ENCODE measurements at regions not wholly inside any gene's neighbourhood (a gene's known extent, or its start where the extent isn't known, plus 50 kb on each side); places are given as distances from the start of the nearest gene placed in this dataset.

DNA sequence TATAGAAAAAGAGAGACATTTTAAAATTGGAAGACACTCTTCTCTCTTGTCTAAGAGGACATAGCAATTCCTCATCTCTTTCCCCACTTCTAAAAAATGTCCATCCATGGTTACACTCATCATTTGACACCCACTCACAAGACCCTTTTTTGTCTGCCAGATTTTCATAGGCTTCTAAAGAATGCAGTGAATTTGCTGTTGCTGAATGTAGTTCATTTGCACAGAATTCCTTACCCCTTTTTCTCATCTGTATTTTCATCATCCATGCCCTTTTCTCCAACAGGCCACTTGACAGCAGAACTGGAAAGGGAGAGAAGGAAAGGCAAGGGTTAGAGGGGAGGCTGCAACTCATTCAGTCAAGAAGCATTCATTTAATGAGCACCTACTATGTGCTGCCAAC is 128.0 kb downstream of the NUAK1 start:
- Mint-ChIP-seq H3K27me3 (ENCODE audit: insufficient read depth) (no peaks in the 10 kb centered on the region), H3K4me1 (peaks cover 5% of the 10 kb centered on the region), H3K9me3 (no peaks in the 10 kb centered on the region), H3K4me3 (no peak overlapping the region), H3K27ac (no peak overlapping the region), H3K36me3 (ENCODE audit: low read depth) (no peaks in the 10 kb centered on the region)
- Histone ChIP-seq H3K4me1 (ENCODE audit: control insufficient read depth, insufficient read depth, low read length) (no peaks in the 10 kb centered on the region), H3K27ac (ENCODE audit: low read depth, low read length) (no peak overlapping the region), H3K9me3 (ENCODE audit: control insufficient read depth, low read length) (no peaks in the 10 kb centered on the region), H3K27me3 (ENCODE audit: control insufficient read depth, insufficient read depth, low read length, poor library complexity, severe bottlenecking) (no peaks in the 10 kb centered on the region), H3K36me3 (ENCODE audit: control insufficient read depth, insufficient read depth, low read length) (no peaks in the 10 kb centered on the region), H3K9ac (ENCODE audit: extremely low read depth, low read length, poor library complexity, severe bottlenecking) (no peak overlapping the region), H3K4me3 (ENCODE audit: low read length) (no peak overlapping the region)
- DNase-seq: no peak
- TF ChIP-seq, protein P1, sequence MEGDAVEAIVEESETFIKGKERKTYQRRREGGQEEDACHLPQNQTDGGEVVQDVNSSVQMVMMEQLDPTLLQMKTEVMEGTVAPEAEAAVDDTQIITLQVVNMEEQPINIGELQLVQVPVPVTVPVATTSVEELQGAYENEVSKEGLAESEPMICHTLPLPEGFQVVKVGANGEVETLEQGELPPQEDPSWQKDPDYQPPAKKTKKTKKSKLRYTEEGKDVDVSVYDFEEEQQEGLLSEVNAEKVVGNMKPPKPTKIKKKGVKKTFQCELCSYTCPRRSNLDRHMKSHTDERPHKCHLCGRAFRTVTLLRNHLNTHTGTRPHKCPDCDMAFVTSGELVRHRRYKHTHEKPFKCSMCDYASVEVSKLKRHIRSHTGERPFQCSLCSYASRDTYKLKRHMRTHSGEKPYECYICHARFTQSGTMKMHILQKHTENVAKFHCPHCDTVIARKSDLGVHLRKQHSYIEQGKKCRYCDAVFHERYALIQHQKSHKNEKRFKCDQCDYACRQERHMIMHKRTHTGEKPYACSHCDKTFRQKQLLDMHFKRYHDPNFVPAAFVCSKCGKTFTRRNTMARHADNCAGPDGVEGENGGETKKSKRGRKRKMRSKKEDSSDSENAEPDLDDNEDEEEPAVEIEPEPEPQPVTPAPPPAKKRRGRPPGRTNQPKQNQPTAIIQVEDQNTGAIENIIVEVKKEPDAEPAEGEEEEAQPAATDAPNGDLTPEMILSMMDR (conservative IDR thresholded peaks at IDR 0.05): no peak

All from endodermal cell (in vitro differentiated cells).